ENCODE measurements at regions not wholly inside any gene's neighbourhood (a gene's known extent, or its start where the extent isn't known, plus 50 kb on each side); places are given as distances from the start of the nearest gene placed in this dataset.

- POLR2A ChIA-PET, result no interaction called here
- FAIRE-seq (no peak), ATAC-seq (no peak), DNase-seq (ENCODE audit: low read depth in 1 of 2, low spot score in 1 of 2) (no peak)
- H3K4me2 ChIP-seq, result no peak overlapping the region
- CTCF ChIA-PET, result no interaction called here
- TF ChIP-seq POLR2AphosphoS2 (conservative IDR thresholded peaks at IDR 0.05; ENCODE audit: low read length) (no peak), JUNB (IDR thresholded peaks at IDR 0.05) (no peak), EHMT2 (IDR thresholded peaks at IDR 0.05; ENCODE audit: low read depth) (no peak), POLR2A (IDR thresholded peaks at IDR 0.05; ENCODE audit: low read length) (no peak), RAD21 (conservative IDR thresholded peaks at IDR 0.05 in 1 of 2, IDR thresholded peaks at IDR 0.05 in 1 of 2) (no peak), BCL3 (IDR thresholded peaks at IDR 0.05) (no peak), HES2 (IDR thresholded peaks at IDR 0.05) (no peak), ZNF302 (CRISPR knock-in tag; IDR thresholded peaks at IDR 0.05) (no peak), TFCP2L1 (CRISPR knock-in tag; IDR thresholded peaks at IDR 0.05) (no peak), FOXS1 (CRISPR knock-in tag; IDR thresholded peaks at IDR 0.05) (no peak), PHF8 (IDR thresholded peaks at IDR 0.05; ENCODE audit: borderline replicate concordance, low read depth) (no peak), HMGXB4 (CRISPR knock-in tag; IDR thresholded peaks at IDR 0.05; ENCODE audit: borderline replicate concordance) (no peak), CHD4 (IDR thresholded peaks at IDR 0.05; ENCODE audit: borderline replicate concordance) (no peak), CEBPB (IDR thresholded peaks at IDR 0.05) (no peak), SREBF2 (IDR thresholded peaks at IDR 0.05) (no peak), SMC3 (IDR thresholded peaks at IDR 0.05) (no peak), BHLHE40 (IDR thresholded peaks at IDR 0.05; ENCODE audit: low read depth, low read length) (no peak), CHD2 (IDR thresholded peaks at IDR 0.05; ENCODE audit: low read length, partially characterized antibody) (no peak), EHF (CRISPR knock-in tag; IDR thresholded peaks at IDR 0.05) (no peak), RFX5 (IDR thresholded peaks at IDR 0.05) (no peak)
- no peak overlapping the region for H3K27ac ChIP-seq
- 1% methylated on average over 5 of the region's 5 CpGs for whole genome bisulfite sequencing (ENCODE audit: missing lambda C conversion rate)
- H3K9me3 ChIP-seq, result no peaks in the 10 kb centered on the region
- H3K4me1 ChIP-seq, result no peaks in the 10 kb centered on the region
- H3K4me3 ChIP-seq, result no peak overlapping the region
Observed at GRCh38 chr5:4226565-4226964, 630.9 kb downstream of the IRX1 start.

- H3K4me1 ChIP-seq, result no peaks in the 10 kb centered on the region
- POLR2A ChIA-PET, result no interaction called here
- DNase-seq (ENCODE audit: low read depth in 1 of 2, low spot score in 1 of 2), result no peak
- no peak for FAIRE-seq
- H3K27ac ChIP-seq, result no peak overlapping the region
- no peak overlapping the region for H3K4me3 ChIP-seq
- CTCF ChIA-PET, result interaction anchor here (1.0 kb wide), 1 partner anchor 11 kb away, joined by 3 read pairs; no protein-coding TSS in a partner anchor
- TF ChIP-seq ATOH8 (CRISPR knock-in tag; IDR thresholded peaks at IDR 0.05; ENCODE audit: low read depth) (no peak), USF2 (IDR thresholded peaks at IDR 0.05) (no peak), MAZ (IDR thresholded peaks at IDR 0.05; ENCODE audit: borderline replicate concordance, low read depth, low read length) (no peak), CHD2 (IDR thresholded peaks at IDR 0.05; ENCODE audit: low read length, partially characterized antibody) (no peak), NFE2L2 (conservative IDR thresholded peaks at IDR 0.05; ENCODE audit: low read length) (no peak), RAD21 (conservative IDR thresholded peaks at IDR 0.05 in 1 of 2, IDR thresholded peaks at IDR 0.05 in 1 of 2) (no peak), HOXA7 (CRISPR knock-in tag; IDR thresholded peaks at IDR 0.05) (no peak), NR3C1 (IDR thresholded peaks at IDR 0.05) (no peak), ZC3H11A (IDR thresholded peaks at IDR 0.05) (no peak)
- 21% methylated on average over 6 of the region's 6 CpGs for WGBS (ENCODE audit: missing lambda C conversion rate)
- no peak for ATAC-seq
- no peak overlapping the region for H3K4me2 ChIP-seq
- H3K9me3 ChIP-seq, result no peaks in the 10 kb centered on the region
Observed at GRCh38 chr5:4228708-4229107, 633.1 kb downstream of the IRX1 start.
